IMR-90 (cell line): ENCODE measurements at regions not wholly inside any gene's neighbourhood (a gene's known extent, or its start where the extent isn't known, plus 50 kb on each side); places are given as distances from the start of the nearest gene placed in this dataset.

Experiments
- ATAC-seq: fragments of 200-7000 bp; cut with Tn5 transposase; 2 replicates; pipeline ENCODE4 v1.9.1; 2020; ENCODE audit warnings: low read depth, mild to moderate bottlenecking, moderate library complexity
- BruUV-seq: library from RNA; stranded (reverse); fragments of 400-500 nt; replicated peaks from 2 replicates; lab custom pipeline; 2021; lab: Mats Ljungman, UMichigan
- CTCF ChIA-PET: fragments of 300-600 bp; formaldehyde crosslinking; extraction: SDS; loops from one replicate; lab custom pipeline; 2021; ENCODE audit warnings: antibody characterized with exemption; lab: Yijun Ruan, JAX
- POLR2A ChIA-PET: fragments of 300-600 bp; sonication (Branson Sonifier 250); formaldehyde crosslinking; loops from one replicate; lab custom pipeline; 2022; ENCODE audit warnings: antibody characterized with exemption; ENCODE audit not compliant: unreplicated experiment; lab: Charles Lee
- DNase-seq: peaks from one replicate; pipeline ENCODE4 v3.0.0; 2013
- H2AFZ ChIP-seq: replicated peaks from 2 replicates; pipeline ENCODE3; 2013; ENCODE audit warnings: low read length, mild to moderate bottlenecking; ENCODE audit not compliant: poor library complexity
- H2AK5ac ChIP-seq: 2 replicates; pipeline ENCODE4 v1.6.1; 2013; ENCODE audit warnings: low read depth, low read length, inconsistent platforms
- H2AK9ac ChIP-seq: replicated peaks from 2 replicates; pipeline ENCODE3; 2013; ENCODE audit warnings: mild to moderate bottlenecking, low read depth, low read length, moderate library complexity; ENCODE audit not compliant: poor library complexity
- H2BK120ac ChIP-seq: 2 replicates; pipeline ENCODE4 v1.6.1; 2013; ENCODE audit warnings: low read depth, low read length, inconsistent platforms
- H2BK15ac ChIP-seq: 3 replicates; pipeline ENCODE4 v1.6.1; 2013; ENCODE audit warnings: low read depth, low read length, inconsistent platforms
- H2BK20ac ChIP-seq: 2 replicates; pipeline ENCODE4 v1.6.1; 2013; ENCODE audit warnings: low read depth, mild to moderate bottlenecking, inconsistent platforms, low read length, moderate library complexity
- H2BK5ac ChIP-seq: 2 replicates; pipeline ENCODE4 v1.6.1; 2013; ENCODE audit warnings: mild to moderate bottlenecking, low read depth, low read length, inconsistent platforms; ENCODE audit not compliant: poor library complexity, severe bottlenecking
- H3K14ac ChIP-seq: replicated peaks from 2 replicates; pipeline ENCODE4 v1.6.1; 2013; ENCODE audit warnings: low read depth, low read length, inconsistent platforms
- H3K18ac ChIP-seq: 2 replicates; pipeline ENCODE4 v1.6.1; 2013; ENCODE audit warnings: low read depth, low read length, control low read depth
- H3K23ac ChIP-seq: 2 replicates; pipeline ENCODE4 v1.6.1; 2013; ENCODE audit warnings: low read depth, low read length, inconsistent platforms
- H3K27ac ChIP-seq: 2 replicates; pipeline ENCODE4 v1.5.1; 2013; ENCODE audit warnings: mild to moderate bottlenecking, control low read depth, low read length; ENCODE audit not compliant: insufficient read depth
- H3K27me3 ChIP-seq: 2 replicates; pipeline ENCODE4 v1.6.1; 2013; ENCODE audit warnings: low read length; ENCODE audit not compliant: control insufficient read depth, insufficient read depth
- H3K36me3 ChIP-seq: 2 replicates; pipeline ENCODE4 v1.6.1; 2013; ENCODE audit warnings: low read length, mixed read lengths; ENCODE audit not compliant: control insufficient read depth, insufficient read depth
- H3K4ac ChIP-seq: 2 replicates; pipeline ENCODE4 v1.6.1; 2013; ENCODE audit warnings: low read depth, low read length, inconsistent platforms
- H3K4me1 ChIP-seq: 2 replicates; pipeline ENCODE4 v1.6.1; 2013; ENCODE audit warnings: low read length, mixed read lengths; ENCODE audit not compliant: control insufficient read depth, insufficient read depth
- H3K4me2 ChIP-seq: 2 replicates; pipeline ENCODE4 v1.6.1; 2013; ENCODE audit warnings: low read depth, mild to moderate bottlenecking, control low read depth, low read length, moderate library complexity
- H3K4me3 ChIP-seq: 2 replicates; pipeline ENCODE4 v1.5.1; 2013; ENCODE audit warnings: low read depth, mild to moderate bottlenecking, control low read depth, low read length, moderate library complexity; ENCODE audit not compliant: insufficient read depth
- H3K56ac ChIP-seq: 2 replicates; pipeline ENCODE4 v1.6.1; 2013; ENCODE audit warnings: low read length, inconsistent platforms; ENCODE audit not compliant: insufficient read depth; ENCODE audit errors: extremely low read depth
- H3K79me1 ChIP-seq, 2 experiments: 2 replicates each; pipeline ENCODE4 v1.6.1; 2013; ENCODE audit warnings: low read length in 2 of 2, inconsistent platforms in 1 of 2, low read depth in 1 of 2
- H3K9ac ChIP-seq: 2 replicates; pipeline ENCODE4 v1.6.1; 2013; ENCODE audit warnings: low read depth, low read length, control low read depth
- H3K9me1 ChIP-seq: 2 replicates; pipeline ENCODE4 v1.6.1; 2013; ENCODE audit warnings: low read length, inconsistent platforms; ENCODE audit not compliant: insufficient read depth
- H3K9me3 ChIP-seq: 2 replicates; pipeline ENCODE4 v1.6.1; 2013; ENCODE audit warnings: low read length; ENCODE audit not compliant: control insufficient read depth, insufficient read depth
- H4K20me1 ChIP-seq: 2 replicates; pipeline ENCODE4 v1.6.1; 2013; ENCODE audit warnings: low read length, inconsistent platforms; ENCODE audit not compliant: insufficient read depth
- H4K5ac ChIP-seq: 2 replicates; pipeline ENCODE4 v1.6.1; 2013; ENCODE audit warnings: mild to moderate bottlenecking, low read depth, low read length, control low read depth
- H4K8ac ChIP-seq, 2 experiments: 2 replicates each; pipeline ENCODE4 v1.6.1; 2013; ENCODE audit warnings: low read depth in 2 of 2, low read length in 2 of 2, control low read depth in 1 of 2, inconsistent platforms in 1 of 2
- H4K91ac ChIP-seq: 2 replicates; pipeline ENCODE4 v1.6.1; 2013; ENCODE audit warnings: low read depth, low read length, inconsistent platforms; ENCODE audit not compliant: insufficient read depth
- MAFK ChIP-seq: IDR thresholded peaks from 2 replicates; pipeline ENCODE4 v1.6.1; 2012; ENCODE audit warnings: low read depth, low read length, improper control_type of control experiment
- RFX5 ChIP-seq: IDR thresholded peaks from 2 replicates; pipeline ENCODE4 v1.8.0; 2012; ENCODE audit warnings: low read depth, mild to moderate bottlenecking, low read length, moderate library complexity
- WGBS, 2 experiments: methylation state at CpG; one replicate each; pipeline versions ENCODE4 v1.1.5 to v1.1.7; 2013; ENCODE audit warnings: missing lambda C conversion rate in 2 of 2; ENCODE audit not compliant: insufficient read length in 1 of 2; ENCODE audit errors: extremely low coverage in 2 of 2; 5-methylcytosine and 5-hydroxymethylcytosine counted together
- dilution Hi-C: fragments of 300-500 bp; cut with HindIII; formaldehyde crosslinking; loops from one replicate; pipeline ENCODE4 v1.14.3; 2018; ENCODE audit warnings: low sequenced_read_pairs; ENCODE audit not compliant: unreplicated experiment
- in situ Hi-C: fragments of 300-500 bp; cut with MboI; formaldehyde crosslinking; loops from 3 replicates; pipeline ENCODE4 v1.14.3; 2019; ENCODE audit warnings: low sequenced_read_pairs, inconsistent platforms, mixed read lengths
- intact Hi-C: fragments of 100-400 bp; cut with micrococcal nuclease; formaldehyde crosslinking; loops from 2 replicates; pipeline ENCODE4 v1.10.0; 2022

GRCh38 chr3:152210697-152211096 lies 58.0 kb upstream of the MBNL1 start:
- Histone ChIP-seq H3K9ac (no peak overlapping the region), H3K4me2 (no peak overlapping the region), H2BK20ac (no peak overlapping the region), H3K9me1 (peaks cover 3% of the 10 kb centered on the region; the same call in 1 of the 2 replicates), H4K20me1 (no peaks in the 10 kb centered on the region), H3K18ac (no peak overlapping the region), H3K23ac (no peak overlapping the region), H3K27me3 (no peaks in the 10 kb centered on the region), H3K56ac (no peak overlapping the region), H4K5ac (no peak overlapping the region), H3K4me3 (no peak overlapping the region), H2BK5ac (no peak overlapping the region), H3K36me3 (no peaks in the 10 kb centered on the region), H2BK120ac (no peak overlapping the region), H3K9me3 (no peaks in the 10 kb centered on the region), H3K4me1 (peaks cover 4% of the 10 kb centered on the region), H2AK9ac (no peak overlapping the region), H3K79me1 (no peaks in the 10 kb centered on the region), H4K8ac (no peak overlapping the region), H3K4ac (no peak overlapping the region), H3K14ac (no peak overlapping the region), H2AK5ac (no peak overlapping the region), H2BK15ac (no peak overlapping the region), H4K91ac (no peak overlapping the region), H3K27ac (no peak overlapping the region), H2AFZ (no peak overlapping the region)
- ATAC-seq: no peak
- BruUV-seq: no TSS peak
- DNase-seq: no peak
- dilution Hi-C loops: no loop called here
- POLR2A ChIA-PET: no interaction called here
- in situ Hi-C loops: no loop called here
- CTCF ChIA-PET: no interaction called here
- WGBS, 2 experiments: no CpG with 5 or more reads among the region's 2 CpGs
- intact Hi-C loops: loop anchor here (10.0 kb wide), 1 partner anchor 54 kb away; the partner anchor contains the start of gene MBNL1
- TF ChIP-seq RFX5 (no peak), MAFK (peak; percentile 36; the same call in 1 of the 2 replicates)
